Keratinocyte (primary cell): ENCODE measurements at regions not wholly inside any gene's neighbourhood (a gene's known extent, or its start where the extent isn't known, plus 50 kb on each side); places are given as distances from the start of the nearest gene placed in this dataset.

Experiments
- DNase-seq: peaks from one replicate; pipeline ENCODE4 v3.0.0-alpha.2; 2011; ENCODE audit warnings: low read depth, missing footprints, low spot score
- FAIRE-seq: peaks from 2 replicates; lab custom pipeline; 2011; peaks lifted over from hg19 to GRCh38; lab: Jason Lieb, UNC
- H2AFZ ChIP-seq: 2 replicates; pipeline ENCODE4 v1.6.0; 2012; ENCODE audit warnings: low read length, control low read depth, inconsistent platforms; ENCODE audit not compliant: control insufficient read depth
- H3K27ac ChIP-seq: 2 replicates; pipeline ENCODE4 v1.5.1; 2011; ENCODE audit warnings: low read length; ENCODE audit not compliant: control insufficient read depth, insufficient read depth
- H3K27me3 ChIP-seq: 3 replicates; pipeline ENCODE4 v1.6.0; 2011; ENCODE audit warnings: low read length; ENCODE audit not compliant: control insufficient read depth, insufficient read depth; ENCODE audit errors: extremely low read depth
- H3K36me3 ChIP-seq, 2 experiments: 2 replicates in 1 of 2; 3 replicates in 1 of 2; pipeline ENCODE4 v1.5.1; 2011; ENCODE audit warnings: low read length in 2 of 2, mild to moderate bottlenecking in 1 of 2; ENCODE audit not compliant: control insufficient read depth in 2 of 2, insufficient read depth in 2 of 2; ENCODE audit errors: extremely low read depth in 1 of 2
- H3K4me1 ChIP-seq: 3 replicates; pipeline ENCODE4 v1.5.1; 2011; ENCODE audit warnings: low read length; ENCODE audit not compliant: control insufficient read depth, insufficient read depth; ENCODE audit errors: extremely low read depth
- H3K4me2 ChIP-seq: 3 replicates; pipeline ENCODE4 v1.6.0; 2011; ENCODE audit warnings: low read depth, low read length; ENCODE audit not compliant: control insufficient read depth, insufficient read depth; ENCODE audit errors: extremely low read depth
- H3K4me3 ChIP-seq, 3 experiments: fragments of 200-600 bp in 1 of 3; sonication (generic) in 1 of 3; 2 replicates in 2 of 3; 3 replicates in 1 of 3; pipeline ENCODE4 v1.5.1; 2011 to 2016; ENCODE audit warnings: low read length in 3 of 3, mild to moderate bottlenecking in 3 of 3, control low read depth in 2 of 3, inconsistent platforms in 1 of 3, low read depth in 1 of 3, mixed read lengths in 1 of 3, mixed run types in 1 of 3, moderate library complexity in 1 of 3; ENCODE audit not compliant: control insufficient read depth in 2 of 3, insufficient read depth in 2 of 3; ENCODE audit errors: extremely low read depth in 1 of 3
- H3K79me2 ChIP-seq: 2 replicates; pipeline ENCODE4 v1.6.0; 2012; ENCODE audit warnings: low read length; ENCODE audit not compliant: control insufficient read depth, insufficient read depth
- H3K9ac ChIP-seq: 3 replicates; pipeline ENCODE4 v1.6.0; 2011; ENCODE audit warnings: low read length; ENCODE audit not compliant: control insufficient read depth, insufficient read depth; ENCODE audit errors: extremely low read depth
- H3K9me1 ChIP-seq: 3 replicates; pipeline ENCODE4 v1.6.0; 2011; ENCODE audit warnings: low read length; ENCODE audit not compliant: control insufficient read depth, insufficient read depth; ENCODE audit errors: extremely low read depth
- H3K9me3 ChIP-seq: 2 replicates; pipeline ENCODE4 v1.5.1; 2012; ENCODE audit warnings: low read depth, low read length; ENCODE audit not compliant: control insufficient read depth
- H4K20me1 ChIP-seq: 3 replicates; pipeline ENCODE4 v1.6.0; 2011; ENCODE audit warnings: low read length; ENCODE audit not compliant: control insufficient read depth, insufficient read depth; ENCODE audit errors: extremely low read depth
- CTCF ChIP-seq, 3 experiments: IDR thresholded peaks in 1 of 3; conservative IDR thresholded peaks in 1 of 3; optimal IDR thresholded peaks in 1 of 3; 2 replicates in 2 of 3; 3 replicates in 1 of 3; pipeline versions ENCODE3 to v1.5.1; 2011; ENCODE audit warnings: low read length in 3 of 3, mild to moderate bottlenecking in 3 of 3, moderate library complexity in 2 of 3, control low read depth in 1 of 3, inconsistent platforms in 1 of 3; ENCODE audit not compliant: insufficient read depth in 2 of 3; ENCODE audit errors: extremely low read depth in 1 of 3
- EZH2 ChIP-seq: IDR thresholded peaks from one replicate; pipeline ENCODE4 v1.6.1; 2012; ENCODE audit warnings: inconsistent platforms, mild to moderate bottlenecking, low read length, moderate library complexity
- dilution Hi-C: fragments of 300-500 bp; cut with MboI; formaldehyde crosslinking; loops from one replicate; pipeline ENCODE4 v1.7.0; 2020; ENCODE audit warnings: low sequenced_read_pairs; ENCODE audit not compliant: extremely low pct_ligation_motif_present

DNA sequence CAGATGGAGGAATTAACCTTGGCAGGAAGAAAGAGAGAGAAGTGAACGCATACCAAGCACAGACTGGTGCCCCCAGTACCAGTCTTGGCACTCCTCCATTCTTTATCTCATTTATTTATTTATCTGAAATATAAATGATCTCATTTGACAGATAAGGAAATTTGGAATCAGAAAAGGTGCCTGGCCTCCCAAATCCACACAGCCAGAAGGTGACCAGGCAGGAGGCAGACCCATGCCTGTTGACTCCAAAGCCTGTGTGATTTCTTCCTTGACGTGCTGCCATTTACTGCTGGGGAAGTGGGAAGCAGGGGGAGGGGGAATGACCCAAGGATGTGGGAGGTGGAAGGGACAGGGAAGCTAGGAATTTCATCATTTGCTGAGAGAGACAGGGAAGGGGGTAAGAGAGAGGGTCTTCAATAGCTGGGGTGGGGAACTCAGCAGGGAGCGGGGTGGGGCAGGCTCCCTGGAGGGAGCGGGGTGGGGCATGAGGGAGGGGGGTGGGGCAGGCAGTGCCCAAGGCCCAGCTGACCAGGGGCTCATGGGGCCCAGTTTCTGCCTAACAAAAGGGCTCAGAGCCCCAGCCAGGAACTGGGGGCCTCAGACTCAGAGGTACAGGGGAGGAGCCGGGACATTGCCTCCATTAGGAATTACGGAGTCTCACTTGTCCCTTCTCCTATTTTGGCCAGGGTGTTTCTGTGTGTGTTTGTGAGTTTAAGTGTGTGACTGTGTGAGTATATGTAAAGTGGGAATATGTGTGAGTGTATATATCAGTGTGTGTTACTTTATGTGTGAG, 63.0 kb downstream of the MINAR1 start:
- Histone ChIP-seq H3K9me1 (no peaks in the 10 kb centered on the region), H3K4me2 (no peak overlapping the region), H2AFZ (no peak overlapping the region), H3K79me2 (no peaks in the 10 kb centered on the region), H3K36me3 (no peaks in the 10 kb centered on the region), H3K9ac (no peak overlapping the region), H3K27ac (no peak overlapping the region), H3K4me1 (no peaks in the 10 kb centered on the region), H3K4me3 (no peak overlapping the region), H3K9me3 (no peaks in the 10 kb centered on the region), H4K20me1 (no peaks in the 10 kb centered on the region), H3K27me3 (no peaks in the 10 kb centered on the region)
- dilution Hi-C loops: no loop called here
- DNase-seq (no peak), FAIRE-seq (no peak)
- no peak for TF ChIP-seq EZH2
- TF ChIP-seq CTCF (optimal IDR thresholded peaks at IDR 0.05 in 1 of 3, IDR thresholded peaks at IDR 0.05 in 1 of 3, conservative IDR thresholded peaks at IDR 0.05 in 1 of 3; ENCODE audit: extremely low read depth in 1 of 3, insufficient read depth in 2 of 3, low read length in 3 of 3): no peak

DNA sequence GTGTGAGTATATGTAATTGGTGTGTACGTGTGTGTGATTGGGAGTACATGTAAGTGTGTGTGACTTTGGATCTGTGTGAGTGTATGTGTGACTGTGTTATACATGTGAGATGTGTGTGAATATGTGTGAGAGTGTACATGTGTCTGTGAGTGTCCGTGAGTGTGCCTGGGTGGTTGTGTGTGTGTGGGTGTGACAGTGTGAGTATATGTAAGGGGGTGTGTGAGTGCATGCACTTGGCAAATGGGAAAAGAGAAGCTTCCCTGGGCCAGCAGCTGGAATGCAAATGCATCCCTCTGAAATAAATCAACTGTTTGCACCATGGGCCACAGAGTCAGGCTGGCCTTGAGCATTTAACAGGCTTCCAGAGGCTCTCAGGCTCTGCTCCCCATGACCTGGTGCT, 63.6 kb downstream of the MINAR1 start:
- H3K9me1 ChIP-seq: no peaks in the 10 kb centered on the region
- H3K79me2 ChIP-seq: no peaks in the 10 kb centered on the region
- DNase-seq (no peak), FAIRE-seq (no peak)
- H3K4me1 ChIP-seq: no peaks in the 10 kb centered on the region
- dilution Hi-C loops: no loop called here
- no peak overlapping the region for H3K9ac ChIP-seq
- no peak overlapping the region for H3K4me2 ChIP-seq
- H3K27me3 ChIP-seq: no peaks in the 10 kb centered on the region
- H4K20me1 ChIP-seq: no peaks in the 10 kb centered on the region
- no peaks in the 10 kb centered on the region for H3K9me3 ChIP-seq
- no peaks in the 10 kb centered on the region for H3K36me3 ChIP-seq
- TF ChIP-seq EZH2: no peak
- TF ChIP-seq CTCF (optimal IDR thresholded peaks at IDR 0.05 in 1 of 3, IDR thresholded peaks at IDR 0.05 in 1 of 3, conservative IDR thresholded peaks at IDR 0.05 in 1 of 3; ENCODE audit: extremely low read depth in 1 of 3, insufficient read depth in 2 of 3, low read length in 3 of 3): no peak
- H3K4me3 ChIP-seq: no peak overlapping the region
- no peak overlapping the region for H3K27ac ChIP-seq
- H2AFZ ChIP-seq: no peak overlapping the region
